ENCODE measurements at regions not wholly inside any gene's neighbourhood (a gene's known extent, or its start where the extent isn't known, plus 50 kb on each side); places are given as distances from the start of the nearest gene placed in this dataset.
A peak's percentile ranks its signal among the peaks of the same experiment; 100 is the strongest.
"Not testable (repeated sequence)": the region's sequence is repeated elsewhere in the genome, so short reads cannot be mapped to it uniquely, and the experiment has no call there.

DNA sequence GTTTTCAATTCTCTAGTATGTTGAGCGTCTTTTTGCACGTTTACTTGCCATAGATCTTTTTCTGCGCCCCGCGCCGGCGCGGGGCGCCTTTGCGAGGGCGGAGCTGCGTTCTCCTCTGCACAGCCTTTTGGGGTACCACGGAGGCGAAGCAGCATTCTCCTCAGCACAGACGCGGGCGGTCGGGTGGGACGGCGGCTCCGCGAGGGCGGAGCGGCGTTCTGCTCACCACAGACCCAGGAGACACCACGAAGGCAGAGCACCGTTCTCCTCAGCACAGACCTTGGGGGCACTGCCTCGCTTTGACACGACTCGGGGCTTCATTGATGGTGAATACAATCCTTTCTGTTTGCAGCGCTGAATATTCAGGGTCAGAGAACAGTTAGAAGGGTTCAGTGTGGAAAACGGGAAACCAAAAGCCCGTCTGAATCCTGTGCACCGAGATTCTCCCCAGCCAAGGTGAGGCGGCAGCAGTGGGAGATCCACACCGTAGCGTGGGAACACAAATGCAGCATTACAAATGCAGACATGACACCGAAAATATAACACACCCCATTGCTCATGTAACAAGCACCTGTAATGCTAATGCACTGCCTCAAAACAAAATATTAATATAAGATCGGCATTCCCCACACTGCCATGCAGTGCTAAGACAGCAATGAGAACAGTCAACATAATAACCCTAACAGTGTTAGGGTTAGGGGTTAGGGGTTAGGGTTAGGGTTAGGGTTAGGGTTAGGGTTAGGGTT is 190.7 kb upstream of the VIPR2 start:
- H3K4me3 ChIP-seq; H3K27ac ChIP-seq; H3K27me3 ChIP-seq; H3K4me1 ChIP-seq; H3K9me3 ChIP-seq; ATAC-seq; intact Hi-C loops (cut with DNase I); H3K36me3 ChIP-seq: not testable (repeated sequence)
- 87% methylated on average over 39 of the region's 39 CpGs for WGBS (ENCODE audit: insufficient coverage, low coverage, low lambda C conversion rate, missing lambda C conversion rate)
- peak in 1 of 3 donors; percentile 55 for DNase-seq

DNA sequence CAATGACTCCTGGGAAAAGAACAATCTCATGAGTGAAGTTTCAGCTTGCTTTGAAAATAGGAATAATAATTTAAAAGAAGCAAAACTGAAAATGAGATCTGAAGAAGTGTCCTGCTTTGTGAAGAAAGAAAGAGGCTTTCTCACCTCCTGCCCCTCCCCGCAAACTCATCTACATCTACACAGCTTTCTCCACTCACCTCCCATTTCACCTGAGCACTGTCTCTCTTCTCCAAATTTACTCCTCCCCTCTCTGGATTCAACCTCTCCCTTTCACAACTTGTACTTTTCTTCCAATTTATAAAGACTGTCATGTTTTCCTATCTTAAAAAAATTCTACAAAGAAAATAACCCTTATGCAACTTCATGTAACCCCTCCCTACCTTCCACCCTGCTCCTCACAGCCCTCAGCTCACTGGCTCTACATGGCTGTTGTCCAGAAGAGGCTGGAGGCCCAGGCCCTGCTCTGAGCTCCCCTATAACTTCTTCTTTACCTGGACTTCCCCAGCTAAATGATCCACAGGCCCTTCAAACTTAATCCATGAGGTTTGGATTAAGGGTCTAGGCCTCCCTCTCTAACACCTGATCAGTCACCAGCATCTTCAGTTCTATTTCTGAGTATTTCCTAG is 188.3 kb upstream of the VIPR2 start:
- H3K4me3 ChIP-seq; H3K4me1 ChIP-seq; DNase-seq; H3K36me3 ChIP-seq; intact Hi-C loops (cut with DNase I); H3K9me3 ChIP-seq; H3K27me3 ChIP-seq; H3K27ac ChIP-seq; ATAC-seq: not testable (repeated sequence)
- 90% methylated on average over 1 of the region's 1 CpG for WGBS (ENCODE audit: insufficient coverage, low coverage, low lambda C conversion rate, missing lambda C conversion rate)

DNA sequence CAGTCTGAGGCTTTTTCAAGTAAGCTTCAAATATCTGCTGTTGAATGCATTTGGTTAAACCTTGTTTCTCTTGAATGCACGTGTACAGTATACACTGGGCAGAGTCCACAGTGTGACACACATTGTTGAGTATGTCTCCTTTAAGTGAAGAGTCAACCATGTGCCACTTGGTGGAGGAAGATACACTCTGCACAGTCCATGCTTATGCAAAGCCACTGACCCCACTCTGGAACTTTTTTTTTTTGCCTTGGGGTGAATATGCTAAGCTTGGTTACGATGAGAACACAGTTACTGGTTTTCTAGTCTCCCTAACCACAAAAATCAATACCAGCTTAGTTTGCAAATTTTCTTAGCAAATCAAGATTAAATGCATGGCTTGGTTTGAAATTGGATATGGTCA is 186.8 kb upstream of the VIPR2 start:
- TF ChIP-seq, protein P1, sequence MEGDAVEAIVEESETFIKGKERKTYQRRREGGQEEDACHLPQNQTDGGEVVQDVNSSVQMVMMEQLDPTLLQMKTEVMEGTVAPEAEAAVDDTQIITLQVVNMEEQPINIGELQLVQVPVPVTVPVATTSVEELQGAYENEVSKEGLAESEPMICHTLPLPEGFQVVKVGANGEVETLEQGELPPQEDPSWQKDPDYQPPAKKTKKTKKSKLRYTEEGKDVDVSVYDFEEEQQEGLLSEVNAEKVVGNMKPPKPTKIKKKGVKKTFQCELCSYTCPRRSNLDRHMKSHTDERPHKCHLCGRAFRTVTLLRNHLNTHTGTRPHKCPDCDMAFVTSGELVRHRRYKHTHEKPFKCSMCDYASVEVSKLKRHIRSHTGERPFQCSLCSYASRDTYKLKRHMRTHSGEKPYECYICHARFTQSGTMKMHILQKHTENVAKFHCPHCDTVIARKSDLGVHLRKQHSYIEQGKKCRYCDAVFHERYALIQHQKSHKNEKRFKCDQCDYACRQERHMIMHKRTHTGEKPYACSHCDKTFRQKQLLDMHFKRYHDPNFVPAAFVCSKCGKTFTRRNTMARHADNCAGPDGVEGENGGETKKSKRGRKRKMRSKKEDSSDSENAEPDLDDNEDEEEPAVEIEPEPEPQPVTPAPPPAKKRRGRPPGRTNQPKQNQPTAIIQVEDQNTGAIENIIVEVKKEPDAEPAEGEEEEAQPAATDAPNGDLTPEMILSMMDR (IDR thresholded peaks at IDR 0.05): no peak
- no peak for TF ChIP-seq POLR2A (IDR thresholded peaks at IDR 0.05)
- Histone ChIP-seq H3K36me3 (no peaks in the 10 kb centered on the region), H3K27ac (no peak overlapping the region), H3K9me3 (peaks cover 0 to 7% (median 0%) of the 10 kb centered on the region in 4 donors), H3K27me3 (no peaks in the 10 kb centered on the region), H3K4me1 (no peaks in the 10 kb centered on the region), H3K4me3 (no peak overlapping the region)
- intact Hi-C loops (cut with DNase I): no loop called here
- no peak for ATAC-seq
- WGBS (ENCODE audit: insufficient coverage, low coverage, low lambda C conversion rate, missing lambda C conversion rate): 25% methylated on average over 2 of the region's 2 CpGs
- DNase-seq: no peak

DNA sequence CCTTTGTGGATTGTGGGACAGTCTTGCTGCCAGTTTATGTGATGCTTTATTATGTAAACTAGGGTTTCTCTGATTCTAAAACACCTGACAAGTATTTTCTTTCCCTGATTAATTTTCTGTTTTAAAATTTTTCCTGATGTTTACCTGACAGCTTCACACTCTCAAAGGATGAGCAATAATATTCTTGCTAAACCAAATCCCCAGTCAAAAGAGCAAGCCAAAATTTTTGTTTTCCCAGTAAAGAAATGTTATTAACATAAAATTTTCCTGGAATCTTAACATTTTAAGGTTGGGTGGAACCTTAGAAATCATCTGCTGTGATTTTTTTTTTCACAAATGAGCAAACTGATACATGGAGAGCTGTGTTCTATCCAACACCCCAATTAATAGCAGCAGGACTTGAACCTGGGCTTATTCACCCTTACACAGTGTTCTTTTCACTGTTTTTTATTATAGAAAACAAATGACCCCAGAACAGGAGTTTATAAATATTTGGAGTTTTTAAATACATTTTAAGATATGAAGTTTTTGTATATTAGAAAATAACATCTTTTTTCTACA is 185.2 kb upstream of the VIPR2 start:
- DNase-seq: no peak
- Histone ChIP-seq H3K4me1 (no peaks in the 10 kb centered on the region), H3K27ac (no peak overlapping the region), H3K36me3 (no peaks in the 10 kb centered on the region), H3K9me3 (peaks cover 0 to 7% (median 0%) of the 10 kb centered on the region in 4 donors), H3K4me3 (no peak overlapping the region), H3K27me3 (no peaks in the 10 kb centered on the region)
- intact Hi-C loops (cut with DNase I): no loop called here
- TF ChIP-seq, protein P1 (IDR thresholded peaks at IDR 0.05): no peak
- no peak for TF ChIP-seq POLR2A (IDR thresholded peaks at IDR 0.05)
- ATAC-seq: no peak

DNA sequence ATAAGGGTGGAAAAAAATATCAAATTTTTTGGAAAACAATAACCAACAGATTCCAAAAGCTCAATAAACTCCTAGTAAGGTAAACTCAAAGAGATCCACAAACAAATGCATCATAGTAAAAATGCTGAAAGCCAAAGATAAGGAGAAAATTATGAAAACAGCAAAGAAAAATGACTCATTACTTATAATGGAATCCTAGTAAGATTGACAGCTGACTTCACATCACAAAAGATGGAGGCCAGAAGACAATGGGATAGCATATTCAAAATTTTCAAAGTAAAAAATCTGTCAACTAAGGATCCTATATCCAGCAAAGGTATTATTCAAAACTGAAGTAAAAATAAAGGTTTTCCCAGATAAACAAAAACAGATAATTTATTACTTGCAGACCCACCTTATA is 183.4 kb upstream of the VIPR2 start:
- ATAC-seq: no peak
- intact Hi-C loops (cut with DNase I): no loop called here

More for the DNA sequence above, 183.4 kb upstream of the VIPR2 start:
- Histone ChIP-seq H3K27me3 (no peaks in the 10 kb centered on the region), H3K4me1 (no peaks in the 10 kb centered on the region), H3K27ac (no peak overlapping the region), H3K4me3 (no peak overlapping the region), H3K36me3 (no peaks in the 10 kb centered on the region), H3K9me3 (peaks cover 0 to 7% (median 0%) of the 10 kb centered on the region in 4 donors)
- DNase-seq: no peak
- TF ChIP-seq POLR2A (IDR thresholded peaks at IDR 0.05): no peak
- TF ChIP-seq, protein P1 (IDR thresholded peaks at IDR 0.05): no peak

All from right lobe of liver (tissue), 6 donors.